SKM-1 treated with dmso at 0.1 percent for 144 hours (cell line): ENCODE measurements at regions not wholly inside any gene's neighbourhood (a gene's known extent, or its start where the extent isn't known, plus 50 kb on each side); places are given as distances from the start of the nearest gene placed in this dataset.
A peak's percentile ranks its signal among the peaks of the same experiment; 100 is the strongest.

ENCODE experiments used
- DNase-seq: peaks from one replicate; lab custom pipeline; 2025; ENCODE audit not compliant: unreplicated experiment; lab: John Stamatoyannopoulos, UW

- DNase-seq: no peak
Observed at GRCh38 chr6:6376845-6377244, 56.4 kb upstream of the F13A1 start.

- DNase-seq: no peak
Observed at GRCh38 chr6:6377621-6378020, 57.2 kb upstream of the F13A1 start.

GRCh38 chr6:6379573-6379972 is 59.1 kb upstream of the F13A1 start:
- DNase-seq: peak; percentile 9

GRCh38 chr6:6384520-6384919 is 64.1 kb upstream of the F13A1 start:
- DNase-seq: no peak

GRCh38 chr6:6386010-6386409 is 65.5 kb upstream of the F13A1 start:
- peak; percentile 89 for DNase-seq

GRCh38 chr6:6390849-6391602 is 70.6 kb upstream of the F13A1 start:
- no peak for DNase-seq

GRCh38 chr6:6392214-6393068 is 72.0 kb upstream of the F13A1 start:
- no peak for DNase-seq

GRCh38 chr6:6393069-6393529 is 72.6 kb upstream of the F13A1 start:
- no peak for DNase-seq

GRCh38 chr6:6395581-6396197 is 75.2 kb upstream of the F13A1 start:
- DNase-seq: peak; percentile 84

GRCh38 chr6:6397842-6398241 is 77.4 kb upstream of the F13A1 start:
- DNase-seq: no peak

GRCh38 chr6:6399568-6399967 is 79.1 kb upstream of the F13A1 start:
- DNase-seq: no peak

- no peak for DNase-seq
Observed at GRCh38 chr6:6401401-6401800, 80.9 kb upstream of the F13A1 start.

GRCh38 chr6:6402006-6402405 is 81.5 kb upstream of the F13A1 start:
- DNase-seq: no peak

GRCh38 chr6:6402591-6402990 is 82.1 kb upstream of the F13A1 start:
- DNase-seq: no peak

GRCh38 chr6:6405031-6405430 is 84.6 kb upstream of the F13A1 start:
- no peak for DNase-seq

GRCh38 chr6:6405997-6406714 is 85.7 kb upstream of the F13A1 start:
- DNase-seq: no peak

- DNase-seq: no peak
Observed at GRCh38 chr6:6406715-6407070, 86.2 kb upstream of the F13A1 start.

- peak; percentile 61 for DNase-seq
Observed at GRCh38 chr6:6407071-6407741, 86.7 kb upstream of the F13A1 start.

GRCh38 chr6:6409397-6410030 is 89.1 kb upstream of the F13A1 start:
- DNase-seq: no peak

GRCh38 chr6:6411115-6411514 is 90.7 kb upstream of the F13A1 start:
- DNase-seq: no peak
